Caco-2 (cell line): ENCODE measurements at regions not wholly inside any gene's neighbourhood (a gene's known extent, or its start where the extent isn't known, plus 50 kb on each side); places are given as distances from the start of the nearest gene placed in this dataset.

Experiments
- BruUV-seq: library from RNA; stranded (reverse); fragments of 400-500 nt; replicated peaks from 2 replicates; lab custom pipeline; 2021; lab: Mats Ljungman, UMichigan
- CTCF ChIA-PET: fragments of 300-600 bp; sonication (Branson Sonifier 250); formaldehyde crosslinking; loops from one replicate; lab custom pipeline; 2022; ENCODE audit warnings: antibody characterized with exemption; lab: Charles Lee
- POLR2A ChIA-PET: fragments of 300-600 bp; sonication (Branson Sonifier 250); formaldehyde crosslinking; loops from one replicate; lab custom pipeline; 2022; ENCODE audit warnings: antibody characterized with exemption; lab: Charles Lee
- DNase-seq, 2 experiments: peaks; one replicate each; pipeline versions ENCODE4 v3.0.0 to v3.0.0-alpha.2; 2020 to 2022
- H3K27me3 ChIP-seq: replicated peaks from 2 replicates; pipeline ENCODE4 v1.6.0; 2011; ENCODE audit warnings: low read length; ENCODE audit not compliant: control insufficient read depth, insufficient read depth
- H3K36me3 ChIP-seq: 2 replicates; pipeline ENCODE4 v1.5.1; 2011; ENCODE audit warnings: low read length; ENCODE audit not compliant: control insufficient read depth, insufficient read depth
- H3K4me1 ChIP-seq: fragments of 250-450 bp; sonication (Bioruptor Pico); 2 replicates; pipeline ENCODE4 v1.5.1; 2020; ENCODE audit warnings: mild to moderate bottlenecking
- H3K4me3 ChIP-seq: 2 replicates; pipeline ENCODE4 v1.5.1; 2011; ENCODE audit warnings: low read depth, mild to moderate bottlenecking, control low read depth, low read length
- H3K9me3 ChIP-seq: fragments of 250-450 bp; sonication (Bioruptor Pico); 2 replicates; pipeline ENCODE4 v1.5.1; 2020; ENCODE audit warnings: mild to moderate bottlenecking, moderate library complexity
- H3K27ac Mint-ChIP-seq: one replicate; pipeline ENCODE4 v1.8.0; 2022; ENCODE audit warnings: mixed read lengths; ENCODE audit not compliant: unreplicated experiment
- H3K27me3 Mint-ChIP-seq: one replicate; pipeline ENCODE4 v1.8.0; 2022; ENCODE audit warnings: mixed read lengths; ENCODE audit not compliant: insufficient read depth, unreplicated experiment
- H3K36me3 Mint-ChIP-seq: one replicate; pipeline ENCODE4 v1.8.0; 2022; ENCODE audit warnings: mild to moderate bottlenecking, mixed read lengths; ENCODE audit not compliant: insufficient read depth, unreplicated experiment
- H3K4me1 Mint-ChIP-seq: one replicate; pipeline ENCODE4 v1.8.0; 2022; ENCODE audit warnings: low read depth, mixed read lengths; ENCODE audit not compliant: unreplicated experiment
- H3K4me3 Mint-ChIP-seq: one replicate; pipeline ENCODE4 v1.8.0; 2022; ENCODE audit warnings: mild to moderate bottlenecking, moderate library complexity, mixed read lengths; ENCODE audit not compliant: unreplicated experiment
- H3K9me3 Mint-ChIP-seq: one replicate; pipeline ENCODE4 v1.8.0; 2022; ENCODE audit warnings: mixed read lengths; ENCODE audit not compliant: unreplicated experiment
- intact Hi-C: fragments of 100-400 bp; cut with micrococcal nuclease; formaldehyde crosslinking; loops from one replicate; pipeline ENCODE4 v1.10.0; 2022; ENCODE audit not compliant: unreplicated experiment
- TF ChIP-seq, protein P1 (sequence below), 2 experiments: fragments of 200-600 bp in 1 of 2; IDR thresholded peaks; 1 replicate in 1 of 2; 2 replicates in 1 of 2; pipeline versions ENCODE4 v1.5.1 to v1.8.0; 2011 to 2022; ENCODE audit warnings: antibody characterized with exemption in 1 of 2, control low read depth in 1 of 2, inconsistent platforms in 1 of 2, low read depth in 1 of 2, low read length in 1 of 2, mild to moderate bottlenecking in 1 of 2, moderate library complexity in 1 of 2; ENCODE audit not compliant: insufficient read depth in 1 of 2, severe bottlenecking in 1 of 2, unreplicated experiment in 1 of 2

DNA sequence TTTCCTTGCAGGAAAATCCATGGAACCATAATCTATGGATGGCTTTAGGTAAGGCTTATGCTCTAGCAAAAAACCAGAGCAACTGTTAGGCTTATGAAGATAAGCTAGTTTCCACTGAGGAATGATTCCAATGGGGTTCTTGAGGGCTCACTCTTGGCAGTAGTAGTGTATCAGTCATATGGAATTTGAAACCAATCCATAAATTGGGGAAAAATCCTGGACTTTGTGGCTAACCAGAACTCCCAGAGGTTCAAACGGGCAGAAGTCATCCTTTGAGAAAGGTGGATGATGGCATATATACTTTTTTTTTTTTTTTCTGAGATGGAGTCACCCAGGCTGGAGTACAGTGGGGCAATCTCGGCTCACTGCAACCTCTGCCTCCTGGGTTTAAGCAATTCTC, 54.2 kb upstream of the ATF3 start:
- peaks cover 11% of the 10 kb centered on the region; the same call in 1 of the 2 replicates for H3K4me1 ChIP-seq
- Mint-ChIP-seq H3K4me3 (no peak overlapping the region), H3K27me3 (peaks cover 2% of the 10 kb centered on the region), H3K27ac (no peak overlapping the region), H3K36me3 (no peaks in the 10 kb centered on the region), H3K9me3 (no peaks in the 10 kb centered on the region), H3K4me1 (peaks cover 7% of the 10 kb centered on the region)
- ChIA-PET POLR2A (interaction anchor here (0.6 kb wide), 1 partner anchor 55 kb away, joined by 4 read pairs; no protein-coding TSS in a partner anchor), CTCF (interaction anchor here (0.7 kb wide), 2 partner anchors 42 to 66 kb away, joined by 3 to 5 read pairs; no protein-coding TSS in a partner anchor)
- H3K27me3 ChIP-seq = no peaks in the 10 kb centered on the region
- H3K4me3 ChIP-seq = no peak overlapping the region
- TF ChIP-seq, protein P1, sequence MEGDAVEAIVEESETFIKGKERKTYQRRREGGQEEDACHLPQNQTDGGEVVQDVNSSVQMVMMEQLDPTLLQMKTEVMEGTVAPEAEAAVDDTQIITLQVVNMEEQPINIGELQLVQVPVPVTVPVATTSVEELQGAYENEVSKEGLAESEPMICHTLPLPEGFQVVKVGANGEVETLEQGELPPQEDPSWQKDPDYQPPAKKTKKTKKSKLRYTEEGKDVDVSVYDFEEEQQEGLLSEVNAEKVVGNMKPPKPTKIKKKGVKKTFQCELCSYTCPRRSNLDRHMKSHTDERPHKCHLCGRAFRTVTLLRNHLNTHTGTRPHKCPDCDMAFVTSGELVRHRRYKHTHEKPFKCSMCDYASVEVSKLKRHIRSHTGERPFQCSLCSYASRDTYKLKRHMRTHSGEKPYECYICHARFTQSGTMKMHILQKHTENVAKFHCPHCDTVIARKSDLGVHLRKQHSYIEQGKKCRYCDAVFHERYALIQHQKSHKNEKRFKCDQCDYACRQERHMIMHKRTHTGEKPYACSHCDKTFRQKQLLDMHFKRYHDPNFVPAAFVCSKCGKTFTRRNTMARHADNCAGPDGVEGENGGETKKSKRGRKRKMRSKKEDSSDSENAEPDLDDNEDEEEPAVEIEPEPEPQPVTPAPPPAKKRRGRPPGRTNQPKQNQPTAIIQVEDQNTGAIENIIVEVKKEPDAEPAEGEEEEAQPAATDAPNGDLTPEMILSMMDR (IDR thresholded peaks at IDR 0.05; ENCODE audit: insufficient read depth in 1 of 2, low read depth in 1 of 2, low read length in 1 of 2, severe bottlenecking in 1 of 2, unreplicated experiment in 1 of 2) = no peak
- intact Hi-C loops = no loop called here
- no TSS peak for BruUV-seq
- no peaks in the 10 kb centered on the region for H3K36me3 ChIP-seq
- DNase-seq = no peak
- no peaks in the 10 kb centered on the region for H3K9me3 ChIP-seq

DNA sequence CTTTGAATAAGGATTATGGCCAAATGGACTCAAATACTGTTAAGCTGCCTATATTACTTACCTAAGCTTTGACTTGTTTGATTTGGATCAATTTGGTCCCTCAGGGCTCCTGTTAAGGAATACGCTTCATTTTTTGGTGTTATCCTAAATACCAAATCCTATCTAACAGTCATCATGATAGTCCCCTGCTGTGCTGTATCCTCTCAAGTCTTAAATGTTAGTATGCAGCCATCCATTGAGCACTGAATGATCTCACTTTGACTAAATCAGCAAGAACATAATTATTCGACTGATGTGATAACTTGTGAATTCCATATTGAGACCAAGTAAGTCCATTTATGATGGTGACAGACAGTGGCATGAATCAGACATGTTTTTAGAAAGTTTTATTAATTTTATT, 53.1 kb upstream of the ATF3 start:
- no peaks in the 10 kb centered on the region for H3K36me3 ChIP-seq
- H3K9me3 ChIP-seq = no peaks in the 10 kb centered on the region
- peaks cover 12% of the 10 kb centered on the region; the same call in 1 of the 2 replicates for H3K4me1 ChIP-seq
- no peak overlapping the region for H3K4me3 ChIP-seq
- no peaks in the 10 kb centered on the region for H3K27me3 ChIP-seq
- peaks cover 7% of the 10 kb centered on the region for H3K4me1 Mint-ChIP-seq
- intact Hi-C loops = no loop called here
- no TSS peak for BruUV-seq
- peaks cover 2% of the 10 kb centered on the region for H3K27me3 Mint-ChIP-seq
- no peak for DNase-seq
- H3K27ac Mint-ChIP-seq = no peak overlapping the region
- no peaks in the 10 kb centered on the region for H3K9me3 Mint-ChIP-seq
- H3K36me3 Mint-ChIP-seq = no peaks in the 10 kb centered on the region
- TF ChIP-seq, protein P1 (IDR thresholded peaks at IDR 0.05; ENCODE audit: insufficient read depth in 1 of 2, low read depth in 1 of 2, low read length in 1 of 2, severe bottlenecking in 1 of 2, unreplicated experiment in 1 of 2) = no peak
- CTCF ChIA-PET = interaction anchor here (0.5 kb wide), 1 partner anchor 78 kb away, joined by 4 read pairs; no protein-coding TSS in a partner anchor
- no peak overlapping the region for H3K4me3 Mint-ChIP-seq
- POLR2A ChIA-PET = no interaction called here

DNA sequence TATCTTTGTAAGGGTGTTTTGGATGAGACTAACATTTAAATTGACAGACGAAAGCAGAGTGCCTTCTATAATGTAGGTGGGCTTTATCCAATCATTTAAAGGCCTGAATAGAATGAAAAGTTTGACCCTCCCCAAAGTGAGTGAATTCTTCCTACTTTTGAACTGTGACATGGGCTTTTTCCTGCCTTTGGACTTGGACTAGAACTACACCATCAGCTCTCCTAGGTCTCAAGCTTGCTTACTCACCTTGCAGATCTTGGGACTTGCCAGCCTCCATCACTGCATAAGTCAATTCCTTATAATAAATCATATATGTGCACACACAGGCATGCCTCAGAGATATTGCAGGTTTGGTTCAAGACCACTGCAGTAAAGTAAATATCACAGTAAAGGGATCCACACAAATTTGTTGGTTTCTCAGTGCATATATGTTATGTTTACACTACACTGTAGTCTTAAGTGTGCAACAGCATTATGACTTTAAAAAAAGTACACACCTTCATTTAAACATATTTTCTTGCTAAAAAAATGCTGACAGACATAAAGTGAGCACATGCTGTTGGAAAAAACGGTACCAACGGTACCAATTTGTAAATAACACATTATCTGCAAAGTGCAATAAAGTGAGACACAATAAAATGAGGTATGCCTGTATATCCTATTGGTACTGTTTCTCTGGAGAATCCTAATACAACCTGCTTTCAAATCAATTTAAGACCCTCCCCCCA, 51.6 kb upstream of the ATF3 start:
- ChIA-PET CTCF (interaction anchor here (2.2 kb wide), 1 partner anchor 52 kb away, joined by 8 read pairs; the partner anchor contains the start of gene ATF3), POLR2A (no interaction called here)
- H3K36me3 ChIP-seq = no peaks in the 10 kb centered on the region
- H3K9me3 Mint-ChIP-seq = no peaks in the 10 kb centered on the region
- H3K36me3 Mint-ChIP-seq = no peaks in the 10 kb centered on the region
- no peaks in the 10 kb centered on the region for H3K27me3 Mint-ChIP-seq
- peaks cover 7% of the 10 kb centered on the region for H3K4me1 Mint-ChIP-seq
- no peak overlapping the region for H3K27ac Mint-ChIP-seq
- intact Hi-C loops = no loop called here
- no TSS peak for BruUV-seq
- TF ChIP-seq, protein P1 (IDR thresholded peaks at IDR 0.05; ENCODE audit: insufficient read depth in 1 of 2, low read depth in 1 of 2, low read length in 1 of 2, severe bottlenecking in 1 of 2, unreplicated experiment in 1 of 2) = no peak
- no peak for DNase-seq
- peaks cover 12% of the 10 kb centered on the region; the same call in 1 of the 2 replicates for H3K4me1 ChIP-seq
- H3K4me3 ChIP-seq = no peak overlapping the region; the same call in 1 of the 2 replicates
- H3K27me3 ChIP-seq = no peaks in the 10 kb centered on the region
- no peak overlapping the region for H3K4me3 Mint-ChIP-seq
- H3K9me3 ChIP-seq = no peaks in the 10 kb centered on the region
